ENCODE measurements at regions not wholly inside any gene's neighbourhood (a gene's known extent, or its start where the extent isn't known, plus 50 kb on each side); places are given as distances from the start of the nearest gene placed in this dataset.

- DNase-seq (ENCODE audit: low read depth, low spot score) (no peak), FAIRE-seq (peak; percentile 63)
- Histone ChIP-seq H3K4me3 (ENCODE audit: control insufficient read depth in 2 of 3, extremely low read depth in 1 of 3, insufficient read depth in 2 of 3, low read depth in 1 of 3, low read length in 3 of 3) (no peak overlapping the region), H3K27me3 (ENCODE audit: control insufficient read depth, extremely low read depth, insufficient read depth, low read length) (no peaks in the 10 kb centered on the region), H4K20me1 (ENCODE audit: control insufficient read depth, extremely low read depth, insufficient read depth, low read length) (no peaks in the 10 kb centered on the region), H3K9ac (ENCODE audit: control insufficient read depth, extremely low read depth, insufficient read depth, low read length) (no peak overlapping the region), H3K4me1 (ENCODE audit: control insufficient read depth, extremely low read depth, insufficient read depth, low read length) (peaks cover 38% of the 10 kb centered on the region), H2AFZ (ENCODE audit: control insufficient read depth, low read length) (peak overlapping the region; percentile 44), H3K27ac (ENCODE audit: control insufficient read depth, insufficient read depth, low read length) (peak overlapping the region; percentile 78), H3K4me2 (ENCODE audit: control insufficient read depth, extremely low read depth, insufficient read depth, low read depth, low read length) (no peak overlapping the region), H3K9me1 (ENCODE audit: control insufficient read depth, extremely low read depth, insufficient read depth, low read length) (no peaks in the 10 kb centered on the region), H3K9me3 (ENCODE audit: control insufficient read depth, low read depth, low read length) (no peaks in the 10 kb centered on the region), H3K36me3 (ENCODE audit: control insufficient read depth in 2 of 2, extremely low read depth in 1 of 2, insufficient read depth in 2 of 2, low read length in 2 of 2) (no peaks in the 10 kb centered on the region), H3K79me2 (ENCODE audit: control insufficient read depth, insufficient read depth, low read length) (peaks cover 5% of the 10 kb centered on the region)
- TF ChIP-seq EZH2 (IDR thresholded peaks at IDR 0.05; ENCODE audit: low read length) = no peak
- no peak for TF ChIP-seq CTCF (optimal IDR thresholded peaks at IDR 0.05 in 1 of 3, IDR thresholded peaks at IDR 0.05 in 1 of 3, conservative IDR thresholded peaks at IDR 0.05 in 1 of 3; ENCODE audit: extremely low read depth in 1 of 3, insufficient read depth in 2 of 3, low read length in 3 of 3)
- dilution Hi-C loops (cut with MboI; ENCODE audit: extremely low pct_ligation_motif_present, low sequenced_read_pairs) = no loop called here
Observed at GRCh38 chr18:29153091-29153490, 976.2 kb upstream of the CDH2 start.

- DNase-seq (ENCODE audit: low read depth, low spot score) = no peak
- Histone ChIP-seq H3K27me3 (ENCODE audit: control insufficient read depth, extremely low read depth, insufficient read depth, low read length) (no peaks in the 10 kb centered on the region), H3K27ac (ENCODE audit: control insufficient read depth, insufficient read depth, low read length) (no peak overlapping the region), H3K4me1 (ENCODE audit: control insufficient read depth, extremely low read depth, insufficient read depth, low read length) (no peaks in the 10 kb centered on the region), H3K4me2 (ENCODE audit: control insufficient read depth, extremely low read depth, insufficient read depth, low read depth, low read length) (no peak overlapping the region), H4K20me1 (ENCODE audit: control insufficient read depth, extremely low read depth, insufficient read depth, low read length) (no peaks in the 10 kb centered on the region), H3K9me3 (ENCODE audit: control insufficient read depth, low read depth, low read length) (no peaks in the 10 kb centered on the region), H3K4me3 (ENCODE audit: control insufficient read depth in 2 of 3, extremely low read depth in 1 of 3, insufficient read depth in 2 of 3, low read depth in 1 of 3, low read length in 3 of 3) (no peak overlapping the region), H3K79me2 (ENCODE audit: control insufficient read depth, insufficient read depth, low read length) (no peaks in the 10 kb centered on the region), H2AFZ (ENCODE audit: control insufficient read depth, low read length) (peak overlapping the region; percentile 46), H3K9me1 (ENCODE audit: control insufficient read depth, extremely low read depth, insufficient read depth, low read length) (no peaks in the 10 kb centered on the region), H3K36me3 (ENCODE audit: control insufficient read depth in 2 of 2, extremely low read depth in 1 of 2, insufficient read depth in 2 of 2, low read length in 2 of 2) (no peaks in the 10 kb centered on the region), H3K9ac (ENCODE audit: control insufficient read depth, extremely low read depth, insufficient read depth, low read length) (no peak overlapping the region)
- FAIRE-seq = peak; percentile 88
- dilution Hi-C loops (cut with MboI; ENCODE audit: extremely low pct_ligation_motif_present, low sequenced_read_pairs) = no loop called here
- TF ChIP-seq CTCF (optimal IDR thresholded peaks at IDR 0.05 in 1 of 3, IDR thresholded peaks at IDR 0.05 in 1 of 3, conservative IDR thresholded peaks at IDR 0.05 in 1 of 3; ENCODE audit: extremely low read depth in 1 of 3, insufficient read depth in 2 of 3, low read length in 3 of 3) (no peak), EZH2 (IDR thresholded peaks at IDR 0.05; ENCODE audit: low read length) (no peak)
Observed at GRCh38 chr18:29147944-29148343, 971.0 kb upstream of the CDH2 start.

Measured in keratinocyte (primary cell).